Prostate gland (tissue), 2 donors: ENCODE measurements at regions not wholly inside any gene's neighbourhood (a gene's known extent, or its start where the extent isn't known, plus 50 kb on each side); places are given as distances from the start of the nearest gene placed in this dataset.

Experiments
- POLR2A ChIP-seq: fragments of 450-650 bp; IDR thresholded peaks from one replicate; pipeline ENCODE4 v1.6.1; 2016; ENCODE audit warnings: antibody characterized with exemption, mild to moderate bottlenecking
- POLR2AphosphoS5 ChIP-seq: sonication (generic); formaldehyde crosslinking; IDR thresholded peaks from one replicate; pipeline ENCODE4 v1.6.1; 2017; ENCODE audit warnings: antibody characterized with exemption
- TF ChIP-seq, protein P1 (sequence below), 4 experiments: fragments of 200-600 bp in 2 of 4; fragments of 450-650 bp in 2 of 4; sonication (generic) in 2 of 4; IDR thresholded peaks; 1 replicate in 3 of 4; 2 replicates in 1 of 4; pipeline ENCODE4 v1.5.1; 2016 to 2019; ENCODE audit warnings: antibody characterized with exemption in 4 of 4, mild to moderate bottlenecking in 2 of 4, moderate library complexity in 2 of 4

DNA sequence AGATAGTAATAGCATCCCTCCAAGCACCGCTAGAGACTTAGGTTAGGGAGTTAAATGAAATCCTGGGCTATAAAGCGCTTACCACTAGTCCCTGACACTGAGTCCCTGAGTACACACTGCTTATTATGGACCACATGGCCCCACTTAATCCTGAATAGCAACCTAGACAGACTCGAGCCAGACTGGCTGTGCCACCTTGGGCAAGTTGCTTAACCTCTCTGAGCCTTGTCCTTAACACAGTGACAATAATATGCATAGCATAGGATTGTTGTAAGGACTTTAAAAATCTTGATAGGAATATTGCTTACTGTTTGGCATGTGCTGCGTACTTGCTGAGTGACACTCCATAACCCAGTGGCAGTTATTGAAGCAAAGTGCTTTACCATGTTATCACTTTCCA, 125.6 kb upstream of the SASH1 start:
- TF ChIP-seq POLR2AphosphoS5 (no peak), POLR2A (no peak)
- TF ChIP-seq, protein P1, sequence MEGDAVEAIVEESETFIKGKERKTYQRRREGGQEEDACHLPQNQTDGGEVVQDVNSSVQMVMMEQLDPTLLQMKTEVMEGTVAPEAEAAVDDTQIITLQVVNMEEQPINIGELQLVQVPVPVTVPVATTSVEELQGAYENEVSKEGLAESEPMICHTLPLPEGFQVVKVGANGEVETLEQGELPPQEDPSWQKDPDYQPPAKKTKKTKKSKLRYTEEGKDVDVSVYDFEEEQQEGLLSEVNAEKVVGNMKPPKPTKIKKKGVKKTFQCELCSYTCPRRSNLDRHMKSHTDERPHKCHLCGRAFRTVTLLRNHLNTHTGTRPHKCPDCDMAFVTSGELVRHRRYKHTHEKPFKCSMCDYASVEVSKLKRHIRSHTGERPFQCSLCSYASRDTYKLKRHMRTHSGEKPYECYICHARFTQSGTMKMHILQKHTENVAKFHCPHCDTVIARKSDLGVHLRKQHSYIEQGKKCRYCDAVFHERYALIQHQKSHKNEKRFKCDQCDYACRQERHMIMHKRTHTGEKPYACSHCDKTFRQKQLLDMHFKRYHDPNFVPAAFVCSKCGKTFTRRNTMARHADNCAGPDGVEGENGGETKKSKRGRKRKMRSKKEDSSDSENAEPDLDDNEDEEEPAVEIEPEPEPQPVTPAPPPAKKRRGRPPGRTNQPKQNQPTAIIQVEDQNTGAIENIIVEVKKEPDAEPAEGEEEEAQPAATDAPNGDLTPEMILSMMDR (IDR thresholded peaks at IDR 0.05): no peak
